ENCODE measurements at regions not wholly inside any gene's neighbourhood (a gene's known extent, or its start where the extent isn't known, plus 50 kb on each side); places are given as distances from the start of the nearest gene placed in this dataset.
"Not testable (repeated sequence)": the region's sequence is repeated elsewhere in the genome, so short reads cannot be mapped to it uniquely, and the experiment has no call there.

GRCh38 chr7:9507290-9507689, 1073.9 kb downstream of the NXPH1 start:
- no peak for DNase-seq (ENCODE audit: extremely low read depth, low read depth)
- no peak for TF ChIP-seq CTCF (IDR thresholded peaks at IDR 0.05; ENCODE audit: low read depth, low read length)

GRCh38 chr7:9516662-9517061, 1083.3 kb downstream of the NXPH1 start:
- no peak for TF ChIP-seq CTCF (IDR thresholded peaks at IDR 0.05; ENCODE audit: low read depth, low read length)
- no peak for DNase-seq (ENCODE audit: extremely low read depth, low read depth)

GRCh38 chr7:9523579-9523978, 1090.2 kb downstream of the NXPH1 start:
- no peak for TF ChIP-seq CTCF (IDR thresholded peaks at IDR 0.05; ENCODE audit: low read depth, low read length)
- no peak for DNase-seq (ENCODE audit: extremely low read depth, low read depth)

- DNase-seq (ENCODE audit: extremely low read depth, low read depth) = not testable (repeated sequence)
Observed at GRCh38 chr7:9552431-9552830, 1119.0 kb downstream of the NXPH1 start.

- TF ChIP-seq CTCF (IDR thresholded peaks at IDR 0.05; ENCODE audit: low read depth, low read length) = no peak
- DNase-seq (ENCODE audit: extremely low read depth, low read depth) = no peak
Observed at GRCh38 chr7:9557853-9558252, 1124.4 kb downstream of the NXPH1 start.

GRCh38 chr7:9575716-9576115, 1142.3 kb downstream of the NXPH1 start:
- no peak for TF ChIP-seq CTCF (IDR thresholded peaks at IDR 0.05; ENCODE audit: low read depth, low read length)
- no peak for DNase-seq (ENCODE audit: extremely low read depth, low read depth)

GRCh38 chr7:9582824-9583223, 1149.4 kb downstream of the NXPH1 start:
- TF ChIP-seq CTCF (IDR thresholded peaks at IDR 0.05; ENCODE audit: low read depth, low read length) = no peak
- DNase-seq (ENCODE audit: extremely low read depth, low read depth) = no peak

GRCh38 chr7:9598411-9598810, 1165.0 kb downstream of the NXPH1 start:
- TF ChIP-seq CTCF (IDR thresholded peaks at IDR 0.05; ENCODE audit: low read depth, low read length) = no peak
- no peak for DNase-seq (ENCODE audit: extremely low read depth, low read depth)
